DOHH2 (cell line): ENCODE measurements at regions not wholly inside any gene's neighbourhood (a gene's known extent, or its start where the extent isn't known, plus 50 kb on each side); places are given as distances from the start of the nearest gene placed in this dataset.

ENCODE experiments used
- H3F3A ChIP-seq: fragments of 200-600 bp; sonication (generic), shearing (Covaris generic); 2 replicates; pipeline ENCODE4 v1.6.0; 2016; ENCODE audit warnings: antibody characterized with exemption, mild to moderate bottlenecking; ENCODE audit not compliant: control insufficient read depth, insufficient read depth
- H3K27ac ChIP-seq: fragments of 200-600 bp; sonication (generic); 2 replicates; pipeline ENCODE4 v1.5.1; 2014; ENCODE audit warnings: low read depth, mild to moderate bottlenecking, low read length, moderate library complexity
- H3K27me3 ChIP-seq: fragments of 200-600 bp; sonication (generic); 2 replicates; pipeline ENCODE4 v1.6.1; 2014; ENCODE audit warnings: mild to moderate bottlenecking, low read length, mixed read lengths; ENCODE audit not compliant: control insufficient read depth
- H3K36me3 ChIP-seq: fragments of 200-600 bp; sonication (generic); 2 replicates; pipeline ENCODE4 v1.6.1; 2014; ENCODE audit warnings: mild to moderate bottlenecking, low read length, moderate library complexity, mixed read lengths; ENCODE audit not compliant: control insufficient read depth
- H3K4me1 ChIP-seq: fragments of 200-600 bp; sonication (generic); 2 replicates; pipeline ENCODE4 v1.6.1; 2014; ENCODE audit warnings: mild to moderate bottlenecking, low read length, mixed read lengths; ENCODE audit not compliant: control insufficient read depth
- H3K4me2 ChIP-seq: fragments of 200-600 bp; sonication (generic); 2 replicates; pipeline ENCODE4 v1.6.0; 2014; ENCODE audit warnings: mild to moderate bottlenecking, low read length, moderate library complexity
- H3K4me3 ChIP-seq: fragments of 200-600 bp; sonication (generic); 2 replicates; pipeline ENCODE4 v1.5.1; 2014; ENCODE audit warnings: mild to moderate bottlenecking, low read length, mixed read lengths
- H3K79me2 ChIP-seq: fragments of 200-600 bp; sonication (generic); 2 replicates; pipeline ENCODE4 v1.6.1; 2014; ENCODE audit warnings: mild to moderate bottlenecking, low read length, mixed read lengths; ENCODE audit not compliant: control insufficient read depth
- H3K9me2 ChIP-seq: fragments of 200-600 bp; sonication (generic); replicated peaks from 2 replicates; pipeline ENCODE4 v1.6.1; 2014; ENCODE audit warnings: mild to moderate bottlenecking, low read length, mixed read lengths; ENCODE audit not compliant: control insufficient read depth
- H3K9me3 ChIP-seq: fragments of 200-600 bp; sonication (generic); 2 replicates; pipeline ENCODE4 v1.6.1; 2014; ENCODE audit warnings: antibody characterized with exemption, low read length, mixed read lengths; ENCODE audit not compliant: control insufficient read depth, insufficient read depth
- H4K20me1 ChIP-seq: fragments of 200-600 bp; sonication (generic); 2 replicates; pipeline ENCODE4 v1.6.0; 2014; ENCODE audit warnings: low read depth, mild to moderate bottlenecking, antibody characterized with exemption, low read length, moderate library complexity; ENCODE audit not compliant: control insufficient read depth, insufficient read depth
- EZH2phosphoT487 ChIP-seq: fragments of 200-600 bp; sonication (generic); IDR thresholded peaks from 2 replicates; pipeline ENCODE4 v1.6.1; 2017; ENCODE audit warnings: borderline replicate concordance, mild to moderate bottlenecking, antibody characterized with exemption, low read length, moderate library complexity, mixed read lengths
- TF ChIP-seq, protein P1 (sequence below): fragments of 200-600 bp; sonication (generic); IDR thresholded peaks from one replicate; pipeline ENCODE4 v1.5.1; 2014; ENCODE audit warnings: antibody characterized with exemption, mild to moderate bottlenecking, low read depth, low read length; ENCODE audit not compliant: poor library complexity, severe bottlenecking

DNA sequence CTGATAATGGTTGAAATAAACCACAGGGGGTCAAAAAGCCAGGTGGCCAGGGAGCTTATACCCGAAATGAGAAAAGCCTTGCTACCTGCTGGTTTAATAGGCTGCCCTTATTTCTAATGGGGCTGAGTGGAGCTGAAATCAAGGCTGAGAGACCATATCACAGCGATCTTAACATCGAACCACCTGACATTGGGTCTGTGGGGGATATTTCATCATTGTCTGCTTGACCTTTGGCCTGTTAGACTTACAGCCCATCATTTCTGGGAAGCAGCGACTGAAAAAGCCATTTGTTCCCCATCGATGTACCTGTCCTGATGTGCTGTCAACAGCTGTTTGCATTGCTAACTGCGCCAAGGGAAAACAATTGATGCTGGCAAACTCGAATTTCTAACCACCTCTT lies 199.7 kb upstream of the SLC14A2 start:
- no peaks in the 10 kb centered on the region for H3K79me2 ChIP-seq
- no peak overlapping the region for H3K4me2 ChIP-seq
- no peaks in the 10 kb centered on the region for H4K20me1 ChIP-seq
- H3K27me3 ChIP-seq: no peaks in the 10 kb centered on the region
- no peaks in the 10 kb centered on the region for H3F3A ChIP-seq
- H3K4me1 ChIP-seq: no peaks in the 10 kb centered on the region
- H3K4me3 ChIP-seq: no peak overlapping the region
- no peak for TF ChIP-seq EZH2phosphoT487
- TF ChIP-seq, protein P1, sequence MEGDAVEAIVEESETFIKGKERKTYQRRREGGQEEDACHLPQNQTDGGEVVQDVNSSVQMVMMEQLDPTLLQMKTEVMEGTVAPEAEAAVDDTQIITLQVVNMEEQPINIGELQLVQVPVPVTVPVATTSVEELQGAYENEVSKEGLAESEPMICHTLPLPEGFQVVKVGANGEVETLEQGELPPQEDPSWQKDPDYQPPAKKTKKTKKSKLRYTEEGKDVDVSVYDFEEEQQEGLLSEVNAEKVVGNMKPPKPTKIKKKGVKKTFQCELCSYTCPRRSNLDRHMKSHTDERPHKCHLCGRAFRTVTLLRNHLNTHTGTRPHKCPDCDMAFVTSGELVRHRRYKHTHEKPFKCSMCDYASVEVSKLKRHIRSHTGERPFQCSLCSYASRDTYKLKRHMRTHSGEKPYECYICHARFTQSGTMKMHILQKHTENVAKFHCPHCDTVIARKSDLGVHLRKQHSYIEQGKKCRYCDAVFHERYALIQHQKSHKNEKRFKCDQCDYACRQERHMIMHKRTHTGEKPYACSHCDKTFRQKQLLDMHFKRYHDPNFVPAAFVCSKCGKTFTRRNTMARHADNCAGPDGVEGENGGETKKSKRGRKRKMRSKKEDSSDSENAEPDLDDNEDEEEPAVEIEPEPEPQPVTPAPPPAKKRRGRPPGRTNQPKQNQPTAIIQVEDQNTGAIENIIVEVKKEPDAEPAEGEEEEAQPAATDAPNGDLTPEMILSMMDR: no peak
- H3K36me3 ChIP-seq: no peaks in the 10 kb centered on the region
- no peaks in the 10 kb centered on the region for H3K9me2 ChIP-seq
- no peaks in the 10 kb centered on the region for H3K9me3 ChIP-seq
- no peak overlapping the region for H3K27ac ChIP-seq

DNA sequence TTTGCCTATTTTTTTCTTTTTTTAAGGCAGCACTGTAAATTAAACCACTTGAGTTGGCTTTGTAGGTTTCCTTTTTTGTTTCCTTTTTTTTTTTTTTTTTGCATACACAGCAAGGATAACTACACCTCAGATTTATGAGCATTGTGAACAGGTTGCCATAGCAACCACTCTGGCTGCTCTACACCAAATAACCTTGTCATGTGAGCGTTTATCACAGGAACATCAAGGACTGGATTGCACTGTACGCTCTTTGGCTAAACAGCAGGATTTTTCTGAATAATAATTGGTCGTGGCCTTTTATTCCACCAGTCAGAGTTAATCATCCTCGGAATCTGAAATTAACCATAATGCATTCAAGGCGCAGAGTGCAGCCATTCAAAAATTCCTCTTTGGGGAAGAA lies 199.1 kb upstream of the SLC14A2 start:
- no peaks in the 10 kb centered on the region for H3K27me3 ChIP-seq
- TF ChIP-seq, protein P1: no peak
- TF ChIP-seq EZH2phosphoT487: no peak
- H3K27ac ChIP-seq: no peak overlapping the region
- no peaks in the 10 kb centered on the region for H3K9me3 ChIP-seq
- H3K4me1 ChIP-seq: no peaks in the 10 kb centered on the region
- no peaks in the 10 kb centered on the region for H3F3A ChIP-seq
- no peak overlapping the region for H3K4me2 ChIP-seq
- no peak overlapping the region for H3K4me3 ChIP-seq
- H3K9me2 ChIP-seq: no peaks in the 10 kb centered on the region
- no peaks in the 10 kb centered on the region for H4K20me1 ChIP-seq
- no peaks in the 10 kb centered on the region for H3K79me2 ChIP-seq
- no peaks in the 10 kb centered on the region for H3K36me3 ChIP-seq

DNA sequence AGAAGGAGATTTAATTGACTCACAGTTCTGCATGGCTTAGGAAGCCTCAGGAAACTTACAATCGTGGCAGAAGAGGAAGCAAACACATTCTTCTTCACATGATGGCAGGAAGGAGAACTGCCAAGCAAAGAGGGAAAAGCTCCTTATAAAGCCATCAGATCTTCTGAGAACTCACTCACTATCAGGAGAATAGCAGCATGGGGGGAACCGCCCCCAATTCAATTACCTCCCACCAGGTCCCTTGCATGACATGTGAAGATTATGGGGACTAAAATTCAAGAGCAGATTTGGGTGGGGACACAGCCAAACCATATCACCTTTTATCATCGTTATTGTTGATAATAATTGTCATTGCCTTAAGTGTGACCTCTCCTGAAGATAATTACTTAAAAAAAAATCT lies 197.9 kb upstream of the SLC14A2 start:
- Histone ChIP-seq H4K20me1 (no peaks in the 10 kb centered on the region), H3K9me3 (no peaks in the 10 kb centered on the region), H3K4me3 (no peak overlapping the region), H3K9me2 (no peaks in the 10 kb centered on the region), H3K36me3 (no peaks in the 10 kb centered on the region), H3K27ac (no peak overlapping the region), H3F3A (no peaks in the 10 kb centered on the region), H3K4me1 (no peaks in the 10 kb centered on the region), H3K4me2 (no peak overlapping the region), H3K27me3 (no peaks in the 10 kb centered on the region), H3K79me2 (no peaks in the 10 kb centered on the region)
- TF ChIP-seq, protein P1: no peak
- no peak for TF ChIP-seq EZH2phosphoT487

DNA sequence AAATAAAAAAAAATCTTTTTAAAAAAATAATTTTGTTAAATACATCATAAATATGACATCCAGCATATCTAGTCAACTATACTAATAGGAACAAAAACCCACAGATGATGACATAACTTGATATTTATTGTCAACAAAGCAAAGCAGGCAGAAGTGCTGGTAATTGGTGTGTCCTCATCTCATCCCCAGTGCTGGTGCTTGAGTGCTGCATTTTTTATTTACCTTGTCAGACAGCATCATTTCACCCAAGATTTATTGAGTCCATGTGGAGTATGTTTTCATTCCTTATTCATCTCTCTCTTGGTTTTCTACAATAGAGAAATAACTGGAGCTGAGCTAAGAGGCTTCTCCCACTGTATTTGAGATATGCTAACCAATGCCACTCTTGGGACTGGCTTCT lies 191.6 kb upstream of the SLC14A2 start:
- H3K4me2 ChIP-seq: no peak overlapping the region
- no peaks in the 10 kb centered on the region for H3K9me2 ChIP-seq

More for the DNA sequence above, 191.6 kb upstream of the SLC14A2 start:
- Histone ChIP-seq H3K9me3 (no peaks in the 10 kb centered on the region), H3K36me3 (no peaks in the 10 kb centered on the region), H3K4me3 (no peak overlapping the region), H3K4me1 (no peaks in the 10 kb centered on the region), H3F3A (no peaks in the 10 kb centered on the region), H3K27ac (no peak overlapping the region), H4K20me1 (no peaks in the 10 kb centered on the region), H3K79me2 (no peaks in the 10 kb centered on the region), H3K27me3 (no peaks in the 10 kb centered on the region)
- TF ChIP-seq EZH2phosphoT487: no peak
- TF ChIP-seq, protein P1: no peak
